PC-9 (cell line): ENCODE measurements at regions not wholly inside any gene's neighbourhood (a gene's known extent, or its start where the extent isn't known, plus 50 kb on each side); places are given as distances from the start of the nearest gene placed in this dataset.

Experiments used
- EZH2 ChIP-seq: fragments of 200-600 bp; sonication (generic); IDR thresholded peaks from 2 replicates; pipeline ENCODE4 v1.8.0; 2017; ENCODE audit warnings: antibody characterized with exemption, low read depth
- TF ChIP-seq, protein P1 (sequence below): fragments of 200-600 bp; sonication (generic); conservative IDR thresholded peaks from 2 replicates; pipeline ENCODE4 v1.6.1; 2017; ENCODE audit warnings: mixed run types, antibody characterized with exemption, mild to moderate bottlenecking, moderate library complexity

DNA sequence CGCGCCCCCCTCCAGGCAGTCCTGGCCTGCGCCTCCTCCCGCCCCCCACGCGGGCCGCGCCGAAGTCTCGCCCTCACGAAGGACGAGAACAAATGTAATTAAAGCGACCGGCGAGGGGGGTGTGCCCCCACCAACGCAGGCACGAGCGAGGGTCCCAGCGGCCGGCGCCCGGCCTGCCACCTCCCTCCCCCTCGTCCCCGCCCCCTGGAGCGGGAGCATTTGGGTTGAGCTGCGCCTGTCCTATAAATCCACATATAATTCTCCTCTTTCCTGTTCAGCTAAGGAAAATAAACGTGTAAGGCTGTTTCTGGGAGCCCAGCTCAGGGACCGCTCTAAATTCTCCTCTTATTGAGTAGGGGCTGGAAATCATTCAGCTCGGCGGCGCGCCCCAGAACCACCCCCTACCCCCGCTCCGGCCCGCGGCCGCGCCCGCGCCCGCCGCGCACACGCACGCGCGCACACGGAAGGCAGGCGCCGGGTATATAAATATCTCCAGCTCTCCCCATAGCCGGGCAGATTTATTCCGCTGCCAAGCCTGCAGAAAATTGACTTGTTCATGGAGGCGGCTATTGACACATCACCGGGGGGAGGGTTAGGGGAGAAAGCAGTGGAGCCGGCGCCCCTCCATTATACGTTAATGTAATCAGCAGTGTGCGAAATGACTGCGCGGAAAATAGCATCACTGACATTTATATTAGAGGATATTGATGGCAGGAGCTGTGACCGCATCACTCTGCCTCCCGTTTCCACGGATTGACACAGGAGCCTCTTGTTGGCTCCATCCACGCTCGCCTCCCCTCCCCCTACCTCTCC, 61.6 kb upstream of the BTRC start:
- TF ChIP-seq, protein P1, sequence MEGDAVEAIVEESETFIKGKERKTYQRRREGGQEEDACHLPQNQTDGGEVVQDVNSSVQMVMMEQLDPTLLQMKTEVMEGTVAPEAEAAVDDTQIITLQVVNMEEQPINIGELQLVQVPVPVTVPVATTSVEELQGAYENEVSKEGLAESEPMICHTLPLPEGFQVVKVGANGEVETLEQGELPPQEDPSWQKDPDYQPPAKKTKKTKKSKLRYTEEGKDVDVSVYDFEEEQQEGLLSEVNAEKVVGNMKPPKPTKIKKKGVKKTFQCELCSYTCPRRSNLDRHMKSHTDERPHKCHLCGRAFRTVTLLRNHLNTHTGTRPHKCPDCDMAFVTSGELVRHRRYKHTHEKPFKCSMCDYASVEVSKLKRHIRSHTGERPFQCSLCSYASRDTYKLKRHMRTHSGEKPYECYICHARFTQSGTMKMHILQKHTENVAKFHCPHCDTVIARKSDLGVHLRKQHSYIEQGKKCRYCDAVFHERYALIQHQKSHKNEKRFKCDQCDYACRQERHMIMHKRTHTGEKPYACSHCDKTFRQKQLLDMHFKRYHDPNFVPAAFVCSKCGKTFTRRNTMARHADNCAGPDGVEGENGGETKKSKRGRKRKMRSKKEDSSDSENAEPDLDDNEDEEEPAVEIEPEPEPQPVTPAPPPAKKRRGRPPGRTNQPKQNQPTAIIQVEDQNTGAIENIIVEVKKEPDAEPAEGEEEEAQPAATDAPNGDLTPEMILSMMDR, result no peak
- no peak for TF ChIP-seq EZH2
